GM23338 (cell line): ENCODE measurements at regions not wholly inside any gene's neighbourhood (a gene's known extent, or its start where the extent isn't known, plus 50 kb on each side); places are given as distances from the start of the nearest gene placed in this dataset.

Experiments used
- CREB1 ChIP-seq: fragments of 250-450 bp; sonication (Bioruptor Pico); IDR thresholded peaks from 2 replicates; pipeline ENCODE4 v1.5.0; 2020; ENCODE audit warnings: low read depth, mild to moderate bottlenecking, moderate library complexity
- EZH2 ChIP-seq: fragments of 200-600 bp; sonication (generic); IDR thresholded peaks from one replicate; pipeline ENCODE4 v1.8.0; 2017; ENCODE audit warnings: antibody characterized with exemption, mild to moderate bottlenecking, low read depth; ENCODE audit not compliant: unreplicated experiment
- EZH2phosphoT487 ChIP-seq: fragments of 200-600 bp; sonication (generic); IDR thresholded peaks from one replicate; pipeline ENCODE4 v1.8.1; 2018; ENCODE audit warnings: antibody characterized with exemption; ENCODE audit not compliant: unreplicated experiment
- JUNB ChIP-seq: IDR thresholded peaks from one replicate; pipeline ENCODE4 v1.6.1; 2016; ENCODE audit warnings: antibody characterized with exemption; ENCODE audit not compliant: unreplicated experiment
- NANOG ChIP-seq: IDR thresholded peaks from 2 replicates; pipeline ENCODE4 v1.6.1; 2016; ENCODE audit warnings: antibody characterized with exemption, borderline replicate concordance
- POLR2AphosphoS5 ChIP-seq: IDR thresholded peaks from 2 replicates; pipeline ENCODE4 v1.6.1; 2016; ENCODE audit warnings: antibody characterized with exemption, low read depth
- REST ChIP-seq: IDR thresholded peaks from one replicate; pipeline ENCODE4 v1.6.1; 2018; ENCODE audit warnings: antibody characterized with exemption; ENCODE audit not compliant: unreplicated experiment
- STAT1 ChIP-seq: IDR thresholded peaks from one replicate; pipeline ENCODE4 v1.6.1; 2016; ENCODE audit warnings: antibody characterized with exemption; ENCODE audit not compliant: unreplicated experiment
- ZNF114 ChIP-seq: fragments of 250-450 bp; sonication (Bioruptor Pico); IDR thresholded peaks from 2 replicates; pipeline ENCODE4 v1.5.0; 2020; ENCODE audit warnings: mild to moderate bottlenecking, moderate library complexity
- ZNF331 ChIP-seq: fragments of 250-450 bp; sonication (Bioruptor Pico); IDR thresholded peaks from 2 replicates; pipeline ENCODE4 v1.5.0; 2020; ENCODE audit warnings: low read depth, mild to moderate bottlenecking, moderate library complexity
- ZNF462 ChIP-seq: fragments of 250-450 bp; sonication (Bioruptor Pico); IDR thresholded peaks from 2 replicates; pipeline ENCODE4 v1.5.0; 2020; ENCODE audit warnings: mild to moderate bottlenecking, moderate library complexity
- TF ChIP-seq, protein P1 (sequence below), 2 experiments: fragments of 200-600 bp in 1 of 2; sonication (generic) in 1 of 2; conservative IDR thresholded peaks; 2 replicates each; pipeline versions ENCODE4 v1.5.1 to v1.6.1; 2016 to 2017; ENCODE audit warnings: antibody characterized with exemption in 2 of 2, low read depth in 2 of 2, mild to moderate bottlenecking in 2 of 2, moderate library complexity in 1 of 2
- TF ChIP-seq, protein P2 (sequence below): IDR thresholded peaks from 2 replicates; pipeline ENCODE4 v1.6.1; 2016; ENCODE audit warnings: antibody characterized with exemption

DNA sequence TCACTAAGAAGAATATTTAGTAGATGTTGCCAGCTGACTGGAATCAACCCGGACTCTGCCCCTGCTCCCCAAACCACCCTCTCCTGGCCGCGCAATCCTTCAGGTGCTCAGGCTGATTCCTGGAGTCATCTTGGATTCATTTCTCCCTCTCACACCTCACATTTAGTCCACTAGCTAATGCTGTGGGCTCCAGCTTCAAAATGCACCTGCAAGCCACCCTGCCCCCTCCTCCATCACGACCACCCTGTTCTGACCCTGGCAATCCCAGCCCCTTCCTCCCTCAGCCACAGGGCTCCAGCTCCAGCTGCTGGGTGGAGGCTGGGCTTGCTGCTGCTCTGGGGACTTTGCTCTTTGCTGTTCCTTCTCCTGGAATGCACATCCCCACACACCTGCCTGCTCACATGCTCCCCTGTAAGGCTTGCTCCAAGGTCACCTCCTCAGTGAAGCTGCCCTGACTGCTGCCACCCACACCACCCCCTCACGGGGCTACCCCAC, 61.3 kb upstream of the SH3RF3 start:
- TF ChIP-seq EZH2phosphoT487, result no peak
- TF ChIP-seq, protein P1, sequence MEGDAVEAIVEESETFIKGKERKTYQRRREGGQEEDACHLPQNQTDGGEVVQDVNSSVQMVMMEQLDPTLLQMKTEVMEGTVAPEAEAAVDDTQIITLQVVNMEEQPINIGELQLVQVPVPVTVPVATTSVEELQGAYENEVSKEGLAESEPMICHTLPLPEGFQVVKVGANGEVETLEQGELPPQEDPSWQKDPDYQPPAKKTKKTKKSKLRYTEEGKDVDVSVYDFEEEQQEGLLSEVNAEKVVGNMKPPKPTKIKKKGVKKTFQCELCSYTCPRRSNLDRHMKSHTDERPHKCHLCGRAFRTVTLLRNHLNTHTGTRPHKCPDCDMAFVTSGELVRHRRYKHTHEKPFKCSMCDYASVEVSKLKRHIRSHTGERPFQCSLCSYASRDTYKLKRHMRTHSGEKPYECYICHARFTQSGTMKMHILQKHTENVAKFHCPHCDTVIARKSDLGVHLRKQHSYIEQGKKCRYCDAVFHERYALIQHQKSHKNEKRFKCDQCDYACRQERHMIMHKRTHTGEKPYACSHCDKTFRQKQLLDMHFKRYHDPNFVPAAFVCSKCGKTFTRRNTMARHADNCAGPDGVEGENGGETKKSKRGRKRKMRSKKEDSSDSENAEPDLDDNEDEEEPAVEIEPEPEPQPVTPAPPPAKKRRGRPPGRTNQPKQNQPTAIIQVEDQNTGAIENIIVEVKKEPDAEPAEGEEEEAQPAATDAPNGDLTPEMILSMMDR (conservative IDR thresholded peaks at IDR 0.05; ENCODE audit: low read depth in 2 of 2), result no peak
- TF ChIP-seq POLR2AphosphoS5, result no peak
- TF ChIP-seq CREB1 (CRISPR knock-in tag), result no peak
- no peak for TF ChIP-seq NANOG
- no peak for TF ChIP-seq REST
- no peak for TF ChIP-seq ZNF114 (CRISPR knock-in tag)
- no peak for TF ChIP-seq EZH2
- TF ChIP-seq JUNB, result no peak
- TF ChIP-seq, protein P2, sequence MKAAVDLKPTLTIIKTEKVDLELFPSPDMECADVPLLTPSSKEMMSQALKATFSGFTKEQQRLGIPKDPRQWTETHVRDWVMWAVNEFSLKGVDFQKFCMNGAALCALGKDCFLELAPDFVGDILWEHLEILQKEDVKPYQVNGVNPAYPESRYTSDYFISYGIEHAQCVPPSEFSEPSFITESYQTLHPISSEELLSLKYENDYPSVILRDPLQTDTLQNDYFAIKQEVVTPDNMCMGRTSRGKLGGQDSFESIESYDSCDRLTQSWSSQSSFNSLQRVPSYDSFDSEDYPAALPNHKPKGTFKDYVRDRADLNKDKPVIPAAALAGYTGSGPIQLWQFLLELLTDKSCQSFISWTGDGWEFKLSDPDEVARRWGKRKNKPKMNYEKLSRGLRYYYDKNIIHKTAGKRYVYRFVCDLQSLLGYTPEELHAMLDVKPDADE, result no peak
- TF ChIP-seq ZNF331 (CRISPR knock-in tag), result no peak
- TF ChIP-seq ZNF462 (CRISPR knock-in tag), result no peak
- no peak for TF ChIP-seq STAT1
